H4 (cell line): ENCODE measurements at regions not wholly inside any gene's neighbourhood (a gene's known extent, or its start where the extent isn't known, plus 50 kb on each side); places are given as distances from the start of the nearest gene placed in this dataset.
"Not testable (repeated sequence)": the region's sequence is repeated elsewhere in the genome, so short reads cannot be mapped to it uniquely, and the experiment has no call there.

Experiments used
- DNase-seq: peaks from one replicate; pipeline ENCODE4 v3.0.0-alpha.2; 2015; ENCODE audit warnings: low spot score

DNA sequence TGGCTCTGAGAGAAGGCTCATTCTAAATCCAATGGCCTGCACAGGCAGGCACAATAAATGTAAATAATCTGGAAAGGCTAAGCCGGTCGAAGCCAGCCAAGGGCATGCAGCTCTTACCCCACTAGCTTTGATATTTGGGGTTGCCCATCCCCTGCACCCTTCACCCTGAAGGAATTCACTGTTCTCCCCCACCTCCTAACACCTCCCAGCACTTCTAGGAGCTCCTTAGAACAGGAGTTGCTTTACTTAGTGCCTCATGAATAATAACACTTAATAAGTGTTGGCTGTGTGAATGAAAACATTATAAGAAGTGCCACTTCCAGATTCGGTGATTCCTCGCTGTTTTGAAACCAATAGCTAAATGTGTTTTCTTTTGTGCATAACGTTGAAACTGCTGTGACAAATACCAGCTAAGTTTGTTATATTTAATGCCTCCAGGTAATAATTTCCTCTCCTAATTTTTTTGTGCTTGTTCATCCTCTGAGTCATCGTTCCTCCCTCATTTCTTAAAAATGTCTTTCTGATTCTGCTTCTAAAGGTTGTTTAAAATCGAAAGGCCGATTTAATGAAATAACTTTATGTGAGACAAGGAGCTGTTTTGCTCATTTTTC, 458.8 kb downstream of the METTL4 start:
- no peak for DNase-seq

DNA sequence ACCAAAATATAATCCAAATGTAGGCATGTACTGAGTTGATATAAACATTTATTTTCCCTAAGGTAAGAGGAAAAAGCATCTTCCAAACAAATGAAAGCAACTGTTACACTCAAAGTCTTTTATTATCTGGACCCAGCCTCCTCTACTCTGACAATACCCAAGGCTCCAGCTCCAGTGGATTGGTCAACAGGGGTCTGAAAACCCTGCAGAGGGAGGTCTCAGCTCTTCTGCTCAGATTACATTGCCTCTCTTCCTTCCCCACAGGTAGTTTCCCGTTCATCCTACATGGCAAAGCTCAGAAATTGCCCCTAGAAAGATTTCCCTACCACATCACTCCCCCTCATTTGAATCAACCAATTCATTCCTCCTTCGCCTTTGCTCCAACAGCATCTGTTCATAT, 457.0 kb downstream of the METTL4 start:
- DNase-seq = no peak

DNA sequence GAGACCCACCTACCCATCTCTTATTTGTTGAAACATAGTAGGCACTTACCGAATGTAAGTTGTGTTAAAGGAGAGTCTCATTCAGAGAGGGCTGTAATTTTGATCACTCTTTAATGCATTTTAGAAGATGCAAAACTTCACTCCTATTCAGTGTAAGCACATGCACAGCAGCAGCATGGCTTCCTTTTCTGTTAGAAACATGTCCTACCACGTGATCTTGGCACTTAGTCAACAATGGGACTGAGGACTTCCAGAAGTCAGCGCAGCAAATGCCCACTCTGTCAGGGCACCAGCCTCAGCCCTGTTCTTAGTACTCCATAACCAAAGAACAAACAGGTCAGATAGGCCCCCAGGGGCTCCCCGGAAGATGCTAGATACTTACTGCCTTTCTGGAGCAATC, 456.5 kb downstream of the METTL4 start:
- no peak for DNase-seq

DNA sequence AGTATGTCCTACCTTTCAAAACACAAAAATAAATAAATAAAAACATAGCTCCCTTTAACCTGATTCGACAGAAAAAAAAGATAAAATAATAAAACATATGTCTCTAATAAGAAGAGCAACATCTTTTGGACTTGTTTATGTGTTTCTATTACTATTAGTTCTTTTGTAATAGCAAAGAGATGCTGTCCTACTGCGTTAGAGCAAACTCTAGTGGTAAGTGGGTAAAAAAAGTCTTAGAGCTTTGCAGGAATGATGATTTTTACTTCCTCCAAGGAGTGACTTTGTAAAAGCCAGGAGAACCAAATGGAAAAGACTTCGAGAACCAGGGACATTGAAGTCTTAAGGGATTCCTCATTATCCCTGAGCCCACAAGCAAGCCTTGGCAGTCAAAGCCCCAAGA, 450.1 kb downstream of the METTL4 start:
- no peak for DNase-seq

DNA sequence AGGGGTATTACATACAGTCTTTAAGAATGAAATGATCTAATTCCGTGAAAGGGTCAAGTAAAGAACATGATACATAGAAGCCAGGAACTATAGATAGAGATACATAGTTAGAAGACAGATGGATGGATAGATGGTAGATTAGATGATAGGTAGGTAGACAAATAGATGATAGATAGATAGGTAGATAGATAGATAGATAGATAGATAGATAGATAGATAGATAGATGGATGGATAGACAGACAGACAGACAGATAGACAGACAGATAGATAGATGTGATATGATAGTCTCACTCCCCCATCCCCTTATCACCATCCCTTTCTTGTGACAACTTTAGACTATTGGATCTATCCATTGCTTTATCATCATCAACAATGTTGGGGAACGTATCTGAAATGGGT, 448.2 kb downstream of the METTL4 start:
- no peak for DNase-seq

DNA sequence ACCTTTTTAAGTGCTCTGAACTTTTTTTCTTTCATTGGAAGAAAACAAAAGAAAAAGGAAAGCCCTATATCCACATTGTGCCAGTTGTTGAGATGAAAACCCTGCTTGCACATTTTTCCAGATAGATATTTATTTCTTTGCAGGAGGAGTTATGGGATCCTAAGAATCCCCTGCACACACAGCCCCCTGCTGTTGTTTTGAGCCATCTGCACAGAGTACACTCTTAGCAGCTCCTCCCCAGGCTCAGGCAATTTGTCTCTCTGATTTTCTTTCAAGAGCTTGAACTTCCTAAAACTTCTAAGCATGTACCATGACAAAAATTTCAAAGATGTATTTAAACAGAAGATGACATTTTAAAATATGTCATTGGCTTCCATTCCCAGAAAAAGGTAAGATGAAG, 436.9 kb downstream of the METTL4 start:
- no peak for DNase-seq

DNA sequence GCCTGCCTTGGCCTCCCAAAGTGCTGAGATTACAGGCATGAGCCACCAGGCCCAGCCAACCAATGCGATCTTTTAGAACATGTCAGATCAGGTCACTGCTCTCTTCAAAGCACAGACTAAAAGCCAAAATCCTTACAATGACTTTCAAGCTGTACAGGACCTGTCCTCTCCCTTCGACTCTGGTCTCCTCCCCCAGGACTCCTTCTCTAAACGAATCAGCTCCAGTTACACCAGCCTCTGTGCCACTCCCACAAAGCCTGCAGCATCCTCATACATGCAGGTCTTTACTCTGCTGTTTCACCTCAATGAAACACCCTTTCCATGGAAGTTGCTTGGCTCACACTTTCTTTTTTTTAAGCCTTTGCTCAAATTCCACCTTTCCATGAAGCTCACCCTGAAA, 436.0 kb downstream of the METTL4 start:
- no peak for DNase-seq

DNA sequence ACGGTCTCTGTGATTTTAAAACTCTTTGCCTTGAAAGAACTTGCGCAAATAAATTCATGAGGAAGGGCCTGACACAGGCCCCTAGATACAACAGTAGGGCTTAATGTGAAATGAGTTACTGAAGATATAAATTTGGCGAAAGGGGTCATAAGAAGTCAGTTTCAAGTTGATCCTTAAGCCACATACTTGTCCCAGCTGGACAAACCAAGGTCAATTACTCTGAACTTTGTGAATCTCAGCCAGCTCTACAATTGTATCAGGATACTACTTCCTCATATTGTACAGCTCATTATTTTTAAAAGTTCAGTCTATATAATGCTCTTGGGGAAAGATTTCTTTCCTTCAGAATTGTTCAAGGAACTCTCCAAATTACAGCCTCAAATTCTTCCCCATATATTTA, 432.8 kb downstream of the METTL4 start:
- DNase-seq = no peak

DNA sequence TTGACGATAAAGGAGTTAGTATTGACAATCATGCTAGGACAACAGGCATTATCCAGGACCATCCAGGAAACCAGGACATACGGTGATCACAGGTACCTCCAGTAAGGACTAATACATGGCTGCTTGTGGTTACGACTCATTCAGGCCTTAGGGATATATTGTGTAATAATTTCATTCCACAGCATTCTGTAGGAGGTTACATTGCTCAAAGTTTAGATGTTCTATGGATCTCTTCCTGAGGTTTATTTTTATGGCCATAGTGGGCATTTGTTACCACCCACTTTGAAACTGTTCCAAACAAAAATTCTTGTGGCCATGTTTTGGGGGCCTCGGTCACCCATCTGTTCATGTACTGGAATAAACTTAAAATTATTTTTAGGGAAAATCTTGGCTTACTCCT, 431.6 kb downstream of the METTL4 start:
- peak; percentile 62 for DNase-seq

DNA sequence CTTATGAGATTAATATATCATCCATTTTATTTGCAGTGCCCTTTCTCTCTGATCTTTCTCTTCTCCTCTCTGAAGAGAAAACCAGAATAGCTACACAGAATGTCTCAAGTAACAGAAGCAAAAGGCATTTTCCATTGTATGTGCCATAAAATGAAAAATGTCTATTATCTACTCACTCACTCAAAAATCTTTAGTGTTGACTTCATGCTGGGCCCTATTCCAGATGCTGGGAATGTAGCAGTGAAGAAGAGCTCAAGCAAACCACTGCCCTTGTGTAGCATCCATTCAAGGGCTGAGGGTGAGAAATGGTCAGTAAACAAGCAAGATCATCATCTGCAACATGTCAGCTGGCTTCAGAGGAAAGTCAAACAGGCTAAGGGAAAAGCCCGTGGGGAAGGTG, 427.7 kb downstream of the METTL4 start:
- no peak for DNase-seq

DNA sequence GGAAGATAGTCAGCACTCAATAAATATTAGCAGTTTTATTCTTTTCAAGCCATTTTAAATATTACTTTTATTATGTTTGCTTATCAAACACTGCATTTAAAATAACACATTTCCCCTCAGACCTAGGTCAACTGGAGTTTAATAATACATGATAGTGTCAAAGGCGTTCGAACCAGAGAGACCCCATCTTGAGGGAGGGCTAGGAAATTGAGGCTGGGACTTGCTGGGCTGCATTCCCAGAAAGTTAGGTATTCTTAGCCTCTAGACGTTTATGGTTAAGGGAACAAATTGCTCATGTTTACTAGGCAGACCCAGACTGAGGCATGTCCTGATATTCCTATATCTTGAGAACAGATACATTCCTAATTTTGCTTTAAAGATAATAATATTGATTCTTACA, 426.5 kb downstream of the METTL4 start:
- no peak for DNase-seq

DNA sequence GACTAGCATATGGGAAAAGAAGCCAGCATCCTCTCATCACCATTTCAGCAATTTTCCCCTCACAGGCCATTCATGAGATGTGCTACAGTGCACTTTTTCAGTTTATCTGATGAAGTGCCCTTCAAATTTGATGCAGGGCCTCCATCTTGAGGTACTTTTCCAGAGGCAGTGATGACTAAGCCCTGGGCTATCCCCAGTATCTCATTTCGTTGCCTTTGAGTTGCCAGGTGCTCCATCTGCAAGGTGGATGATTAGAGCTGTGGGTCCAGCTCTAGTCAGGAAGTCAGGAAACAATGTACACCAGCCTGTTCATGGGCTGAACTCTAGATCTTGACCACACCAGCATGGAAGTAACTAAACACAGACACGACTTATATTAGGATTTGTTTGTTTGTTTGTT, 425.2 kb downstream of the METTL4 start:
- no peak for DNase-seq

DNA sequence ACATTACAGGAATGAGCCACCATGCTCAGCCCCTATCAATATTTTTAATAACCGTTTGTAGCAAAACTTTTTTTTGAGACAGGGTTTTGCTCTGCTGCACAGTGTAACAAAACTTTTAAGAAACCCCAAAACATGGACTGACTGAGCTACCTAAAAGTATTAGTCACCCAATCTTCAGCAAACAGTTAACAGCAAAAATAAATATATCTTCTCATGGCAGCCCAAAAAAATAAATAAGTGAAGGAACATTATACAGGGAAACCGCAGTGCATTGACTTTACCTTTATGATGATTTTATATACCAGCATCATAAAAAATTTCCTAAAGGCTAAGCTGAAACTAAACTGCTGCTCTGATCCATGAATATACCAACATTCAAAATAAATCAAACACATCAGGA, 424.6 kb downstream of the METTL4 start:
- DNase-seq = no peak

DNA sequence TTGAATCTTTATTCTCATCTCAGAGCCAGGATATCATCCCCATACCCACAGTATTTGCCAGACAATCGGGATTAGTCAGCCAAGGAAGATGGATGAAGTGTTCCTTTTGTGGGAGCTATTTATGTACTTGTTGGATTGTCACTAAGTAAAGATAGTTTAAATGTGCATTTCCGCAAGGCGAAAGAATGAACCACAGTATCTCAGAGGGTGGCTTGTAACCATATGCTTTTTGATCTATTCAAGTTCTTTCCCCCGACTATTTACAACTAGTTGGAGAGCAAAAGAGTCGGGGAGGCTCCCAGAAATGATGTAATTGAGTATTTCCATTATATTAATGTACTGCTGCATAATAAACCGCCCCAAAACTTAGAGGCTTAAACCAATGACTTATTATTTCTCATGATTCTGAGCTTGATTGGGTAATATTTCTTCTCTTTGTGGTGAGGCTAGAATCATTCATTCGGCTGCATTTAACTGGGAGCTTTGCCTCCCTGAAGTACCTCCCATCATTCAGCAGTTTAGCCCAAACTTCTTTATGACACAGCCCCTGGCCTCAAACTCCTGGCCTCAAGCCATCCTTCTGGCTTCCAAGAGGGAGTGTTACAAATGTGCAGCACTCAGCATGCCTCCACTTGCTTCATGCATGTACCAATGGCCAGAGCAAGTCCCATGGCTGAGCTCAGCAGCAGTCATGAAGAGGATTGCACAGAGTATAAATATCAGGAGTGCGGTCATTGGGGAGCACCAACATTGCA, 423.7 kb downstream of the METTL4 start:
- DNase-seq = peak; percentile 83

DNA sequence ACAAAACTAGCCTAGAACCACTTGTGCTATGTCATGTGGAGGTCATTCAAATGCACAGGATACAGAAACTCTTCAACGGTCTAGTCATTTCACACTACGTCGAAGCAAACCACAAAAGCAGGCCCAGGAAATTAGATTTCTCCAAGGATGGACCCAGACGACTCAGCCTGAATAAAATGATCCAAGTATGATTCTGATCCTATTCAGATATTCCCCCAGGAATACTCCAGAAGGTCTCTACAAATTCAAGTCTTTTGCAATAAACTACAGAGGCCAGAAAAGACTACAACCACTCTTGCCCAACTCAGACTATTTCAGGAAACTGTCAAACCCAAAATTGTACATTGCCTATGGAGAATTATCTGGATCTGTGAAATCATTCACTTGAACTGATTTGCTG, 422.5 kb downstream of the METTL4 start:
- no peak for DNase-seq

DNA sequence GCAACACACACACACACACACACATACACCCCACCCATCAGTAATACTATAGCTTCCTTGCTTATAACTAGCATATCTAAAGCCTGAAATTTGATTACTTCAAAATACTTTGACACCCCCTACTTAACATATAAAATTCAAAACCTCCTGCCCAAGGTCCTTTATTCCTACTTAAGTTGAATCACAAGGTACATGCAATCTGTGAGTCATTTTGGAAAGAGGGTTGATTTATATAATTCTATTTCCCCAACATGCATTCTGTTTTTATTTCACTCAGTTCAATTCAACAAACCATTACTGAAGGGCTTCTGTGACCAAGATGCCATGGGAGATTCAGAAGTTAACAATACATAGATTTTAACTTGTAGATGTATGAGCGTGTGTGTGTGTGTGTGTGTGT, 420.7 kb downstream of the METTL4 start:
- DNase-seq = no peak

DNA sequence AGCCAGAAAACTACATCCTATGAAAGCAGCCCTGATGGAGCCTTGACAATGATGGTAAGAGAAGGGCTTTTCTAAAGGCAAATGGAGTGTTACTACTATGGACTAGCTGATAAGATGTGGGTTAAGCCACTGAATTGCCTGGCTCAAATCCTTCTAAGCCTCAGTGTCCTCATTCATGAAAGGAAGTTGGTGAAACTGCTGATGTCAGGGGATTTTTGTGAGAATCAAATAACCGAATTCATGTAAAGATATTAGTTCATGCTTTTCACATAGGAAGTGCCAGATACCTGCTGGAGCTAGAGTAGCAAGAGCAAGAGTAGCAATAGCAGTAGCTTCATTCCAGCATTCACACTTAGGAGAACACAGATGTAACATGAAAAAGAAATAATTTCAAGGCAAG, 417.0 kb downstream of the METTL4 start:
- DNase-seq = no peak

DNA sequence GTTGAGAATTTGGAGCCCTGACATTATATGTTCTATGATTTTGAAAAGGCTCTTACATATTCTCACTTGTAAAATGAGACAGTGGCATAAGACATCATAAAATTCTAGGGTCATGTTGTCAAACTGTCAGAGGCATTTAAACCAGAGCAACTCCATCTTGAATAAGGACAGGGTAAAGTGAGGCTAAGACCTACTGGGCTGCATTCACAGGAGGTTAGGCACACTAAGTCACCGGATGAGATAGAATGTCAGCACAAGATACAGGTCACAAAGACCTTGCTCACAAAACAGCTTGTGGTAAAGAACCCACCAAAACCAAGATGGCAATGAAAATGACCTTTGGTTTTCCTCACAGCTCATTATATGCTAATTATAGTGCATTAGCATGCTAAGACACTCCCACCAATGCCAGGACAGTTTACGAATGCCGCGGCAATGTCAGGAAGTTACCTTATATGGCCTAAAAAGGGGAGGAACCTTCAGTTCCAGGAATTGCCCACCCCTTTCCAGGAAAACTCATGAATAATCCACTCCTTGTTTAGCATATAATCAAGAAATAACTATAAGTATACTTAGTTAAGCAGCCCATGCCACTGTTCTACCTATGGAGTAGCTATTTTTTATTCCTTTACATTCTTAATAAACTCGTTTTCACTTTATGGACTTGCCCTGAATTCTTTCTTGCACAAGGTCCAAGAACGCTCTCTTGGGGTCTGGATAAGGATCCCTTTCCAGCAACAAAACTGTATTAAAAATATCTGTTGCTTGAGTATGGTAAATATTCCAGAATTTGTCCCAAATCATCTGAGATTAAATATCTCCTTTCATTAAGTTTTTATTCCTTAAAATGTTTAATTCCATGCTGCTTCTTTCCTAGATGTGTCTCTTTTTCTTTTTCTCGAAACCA, 406.4 kb downstream of the METTL4 start:
- no peak for DNase-seq

DNA sequence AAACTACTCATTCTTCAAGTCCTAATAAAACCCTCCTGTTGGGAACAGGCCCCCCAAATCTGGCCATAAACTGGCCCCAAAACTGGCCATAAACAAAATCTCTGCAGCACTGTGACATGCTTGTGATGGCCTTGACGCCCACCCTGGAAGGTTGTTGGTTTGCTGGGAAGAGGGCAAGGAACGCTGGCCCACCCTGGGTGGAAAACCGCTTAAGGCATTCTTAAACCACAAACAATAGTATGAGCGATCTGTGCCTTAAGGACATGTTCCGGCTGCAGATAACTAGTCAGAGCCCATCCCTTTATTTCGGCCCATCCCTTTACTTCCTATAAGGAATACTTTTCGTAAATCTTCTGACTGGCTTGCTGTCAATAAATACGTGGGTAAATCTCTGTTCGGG, 404.4 kb downstream of the METTL4 start:
- not testable (repeated sequence) for DNase-seq

DNA sequence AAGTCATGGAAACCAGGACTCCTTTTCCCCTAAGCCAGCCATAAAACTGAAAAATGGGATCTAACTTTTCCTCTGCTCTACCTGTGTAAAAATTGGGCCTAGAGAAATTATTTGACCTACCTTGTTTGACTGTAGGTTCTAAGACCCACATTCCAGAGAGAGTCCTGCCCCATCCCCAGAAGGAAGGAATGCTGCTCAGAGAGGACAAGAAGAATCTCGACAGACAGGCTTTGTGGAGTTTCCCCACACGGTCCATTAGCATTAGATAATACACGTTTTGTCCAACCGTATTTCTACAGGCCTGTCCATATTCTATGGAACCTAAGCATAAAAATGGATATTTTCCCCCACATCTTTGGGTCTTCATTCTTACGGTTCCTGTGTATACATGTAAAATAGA, 403.3 kb downstream of the METTL4 start:
- no peak for DNase-seq

DNA sequence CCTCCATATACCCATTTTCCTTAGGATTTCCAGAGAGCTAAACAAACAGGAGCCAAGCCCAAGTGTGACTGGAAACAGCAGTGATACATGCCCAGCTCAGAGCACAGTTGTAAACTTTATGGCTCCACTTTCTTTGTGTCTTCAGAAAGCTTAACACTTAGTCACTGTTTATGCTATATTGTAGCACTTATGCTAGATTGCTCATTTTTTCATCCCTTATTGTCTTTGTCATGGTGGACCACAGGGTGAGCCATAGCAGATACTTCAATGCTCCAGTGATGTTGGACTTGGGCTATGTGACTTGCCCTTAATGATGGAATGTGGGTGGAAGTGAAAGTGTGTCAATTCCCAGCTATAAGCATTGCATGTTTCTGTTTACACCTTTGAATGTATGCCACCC, 401.6 kb downstream of the METTL4 start:
- DNase-seq = no peak

DNA sequence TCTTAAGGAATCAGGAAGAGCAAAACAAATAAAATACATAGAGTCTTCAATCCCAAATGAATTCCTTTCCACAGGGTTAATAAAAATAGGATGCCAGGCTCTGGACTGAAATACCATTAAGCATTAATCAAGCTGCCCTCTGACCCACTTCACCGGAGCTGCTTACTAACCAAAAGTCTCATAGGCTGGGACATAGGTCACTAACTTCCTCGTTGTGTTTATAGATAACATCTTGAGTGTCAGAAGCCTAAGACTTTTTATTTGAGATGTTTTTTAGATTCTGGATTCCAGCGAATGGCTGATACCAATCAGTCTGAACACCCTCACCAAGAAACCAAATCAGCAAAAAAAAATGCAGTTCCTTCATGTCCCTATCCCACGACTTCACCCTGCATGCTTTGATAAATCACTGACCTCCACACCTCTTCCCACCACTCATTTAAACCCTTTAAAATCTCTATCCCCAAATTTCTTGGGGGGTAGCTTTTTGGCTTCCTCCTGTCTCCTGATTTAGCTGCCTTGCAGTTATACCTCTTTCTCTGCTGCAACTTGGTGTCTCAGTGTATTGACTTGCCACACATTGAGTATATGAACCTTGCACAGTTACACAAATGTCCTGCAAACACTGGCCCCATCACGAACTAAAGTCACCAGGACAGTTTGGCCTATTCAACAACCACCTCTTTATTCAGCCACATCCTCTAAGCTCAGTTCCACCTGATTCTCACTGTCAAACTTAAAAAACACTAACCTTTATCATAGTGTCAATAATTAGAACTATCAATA, 399.3 kb downstream of the METTL4 start:
- DNase-seq = no peak
